ENCODE measurements at regions not wholly inside any gene's neighbourhood (a gene's known extent, or its start where the extent isn't known, plus 50 kb on each side); places are given as distances from the start of the nearest gene placed in this dataset.

DNA sequence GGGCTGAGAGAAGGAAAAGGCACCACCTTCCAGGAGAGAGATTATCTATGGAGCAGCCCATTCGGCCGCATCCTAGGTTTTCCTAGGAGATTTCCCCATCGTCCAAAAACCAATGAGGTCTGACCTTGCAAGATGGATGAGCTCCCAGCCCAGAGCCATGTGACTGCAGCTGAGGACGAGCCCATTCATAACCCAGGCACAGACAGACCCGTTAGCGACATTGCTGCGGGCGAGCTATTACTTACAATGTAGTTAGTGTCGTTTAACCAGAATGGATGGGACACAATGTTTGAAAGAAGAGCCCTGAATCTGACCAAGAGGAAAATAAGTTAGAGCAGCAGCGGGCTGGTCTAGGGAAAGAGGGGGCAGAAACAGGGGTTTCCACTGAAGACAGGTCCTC is 395.9 kb upstream of the CADM1 start:
- TF ChIP-seq, protein P1, sequence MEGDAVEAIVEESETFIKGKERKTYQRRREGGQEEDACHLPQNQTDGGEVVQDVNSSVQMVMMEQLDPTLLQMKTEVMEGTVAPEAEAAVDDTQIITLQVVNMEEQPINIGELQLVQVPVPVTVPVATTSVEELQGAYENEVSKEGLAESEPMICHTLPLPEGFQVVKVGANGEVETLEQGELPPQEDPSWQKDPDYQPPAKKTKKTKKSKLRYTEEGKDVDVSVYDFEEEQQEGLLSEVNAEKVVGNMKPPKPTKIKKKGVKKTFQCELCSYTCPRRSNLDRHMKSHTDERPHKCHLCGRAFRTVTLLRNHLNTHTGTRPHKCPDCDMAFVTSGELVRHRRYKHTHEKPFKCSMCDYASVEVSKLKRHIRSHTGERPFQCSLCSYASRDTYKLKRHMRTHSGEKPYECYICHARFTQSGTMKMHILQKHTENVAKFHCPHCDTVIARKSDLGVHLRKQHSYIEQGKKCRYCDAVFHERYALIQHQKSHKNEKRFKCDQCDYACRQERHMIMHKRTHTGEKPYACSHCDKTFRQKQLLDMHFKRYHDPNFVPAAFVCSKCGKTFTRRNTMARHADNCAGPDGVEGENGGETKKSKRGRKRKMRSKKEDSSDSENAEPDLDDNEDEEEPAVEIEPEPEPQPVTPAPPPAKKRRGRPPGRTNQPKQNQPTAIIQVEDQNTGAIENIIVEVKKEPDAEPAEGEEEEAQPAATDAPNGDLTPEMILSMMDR (IDR thresholded peaks at IDR 0.05) = no peak
- TF ChIP-seq EP300 (IDR thresholded peaks at IDR 0.05) (no peak), POLR2A (IDR thresholded peaks at IDR 0.05) (no peak)
